Body of pancreas (tissue), 4 donors: ENCODE measurements at regions not wholly inside any gene's neighbourhood (a gene's known extent, or its start where the extent isn't known, plus 50 kb on each side); places are given as distances from the start of the nearest gene placed in this dataset.
"Not testable (repeated sequence)": the region's sequence is repeated elsewhere in the genome, so short reads cannot be mapped to it uniquely, and the experiment has no call there.

Experiments
- ATAC-seq: fragments of 150-250 bp; one replicate; pipeline ENCODE4 v1.9.1; 2016
- DNase-seq, 4 donors: peaks; one replicate each; pipeline ENCODE4 v3.0.0-alpha.2; 2019
- H3K27ac ChIP-seq, 4 donors: fragments of 200-600 bp; sonication (generic); 1 replicate in 3 of 4; 2 replicates in 1 of 4; pipeline versions ENCODE4 v1.5.1 to v1.6.1; 2016 to 2019; ENCODE audit warnings: mild to moderate bottlenecking in 1 of 4, mixed read lengths in 1 of 4, moderate library complexity in 1 of 4
- H3K27me3 ChIP-seq, 2 donors: fragments of 200-600 bp; sonication (generic); one replicate each; pipeline ENCODE4 v1.6.0; 2016; ENCODE audit warnings: mild to moderate bottlenecking in 1 of 2
- H3K36me3 ChIP-seq, 2 donors: fragments of 200-600 bp; sonication (generic); replicated peaks in 1 of 2; 2 replicates each; pipeline ENCODE4 v1.5.1; 2016; ENCODE audit warnings: low read depth in 2 of 2; ENCODE audit not compliant: insufficient read depth in 1 of 2
- H3K4me1 ChIP-seq: fragments of 200-600 bp; sonication (generic); one replicate; pipeline ENCODE4 v1.6.0; 2016
- H3K4me3 ChIP-seq, 2 donors: fragments of 200-600 bp; sonication (generic); 1 replicate in 1 of 2; 2 replicates in 1 of 2; pipeline ENCODE4 v1.5.1; 2016 to 2019
- H3K9me3 ChIP-seq, 3 donors: fragments of 200-600 bp; sonication (generic); 1 replicate in 2 of 3; 2 replicates in 1 of 3; pipeline ENCODE4 v1.5.1; 2016
- CTCF ChIP-seq, 7 experiments: fragments of 450-650 bp in 4 of 7; fragments of 200-600 bp in 3 of 7; sonication (generic) in 3 of 7; IDR thresholded peaks; one replicate each; pipeline ENCODE4 v1.5.1; 2016 to 2019; ENCODE audit warnings: antibody characterized with exemption in 7 of 7
- POLR2A ChIP-seq, 3 donors: fragments of 450-650 bp; IDR thresholded peaks; one replicate each; pipeline ENCODE4 v1.6.1; 2016; ENCODE audit warnings: antibody characterized with exemption in 3 of 3, mild to moderate bottlenecking in 2 of 3
- WGBS, 2 donors: methylation state at CpG; one replicate each; pipeline ENCODE4 v1.1.5; 2017; 5-methylcytosine and 5-hydroxymethylcytosine counted together
- intact Hi-C: fragments of 100-400 bp; cut with DNase I; formaldehyde crosslinking; loops from one replicate; pipeline ENCODE4 v1.15.1; 2023

- no peak overlapping the region for H3K4me3 ChIP-seq
- peaks cover 5% of the 10 kb centered on the region for H3K4me1 ChIP-seq
- ATAC-seq = no peak
- H3K27me3 ChIP-seq = no peaks in the 10 kb centered on the region
- intact Hi-C loops = no loop called here
- H3K36me3 ChIP-seq = no peaks in the 10 kb centered on the region
- TF ChIP-seq CTCF (IDR thresholded peaks at IDR 0.05) (no peak), POLR2A (IDR thresholded peaks at IDR 0.05) (no peak)
- no peak overlapping the region for H3K27ac ChIP-seq
- DNase-seq = no peak
- WGBS, 2 donors = 60 to 72% methylated on average over 10 of the region's 10 CpGs
- no peaks in the 10 kb centered on the region for H3K9me3 ChIP-seq
These were observed 691.7 kb upstream of the SLC35B3 start for GRCh38 chr6:9126878-9127560.

GRCh38 chr6:9126034-9126433 lies 690.7 kb upstream of the SLC35B3 start:
- H3K9me3 ChIP-seq, H3K27me3 ChIP-seq, ATAC-seq, H3K4me1 ChIP-seq, intact Hi-C loops, H3K4me3 ChIP-seq, DNase-seq, H3K27ac ChIP-seq, H3K36me3 ChIP-seq: not testable (repeated sequence)
- 86 to 92% methylated on average over 10 of the region's 10 CpGs for WGBS, 2 donors

GRCh38 chr6:9121549-9121948 lies 686.2 kb upstream of the SLC35B3 start:
- 82 to 93% methylated on average over 3 of the region's 3 CpGs for WGBS, 2 donors
- Histone ChIP-seq H3K36me3 (no peaks in the 10 kb centered on the region), H3K4me1 (no peaks in the 10 kb centered on the region), H3K4me3 (no peak overlapping the region), H3K9me3 (no peaks in the 10 kb centered on the region), H3K27ac (no peak overlapping the region), H3K27me3 (no peaks in the 10 kb centered on the region)
- TF ChIP-seq CTCF (IDR thresholded peaks at IDR 0.05) (no peak), POLR2A (IDR thresholded peaks at IDR 0.05) (no peak)
- intact Hi-C loops = no loop called here
- no peak for ATAC-seq
- DNase-seq = no peak

DNA sequence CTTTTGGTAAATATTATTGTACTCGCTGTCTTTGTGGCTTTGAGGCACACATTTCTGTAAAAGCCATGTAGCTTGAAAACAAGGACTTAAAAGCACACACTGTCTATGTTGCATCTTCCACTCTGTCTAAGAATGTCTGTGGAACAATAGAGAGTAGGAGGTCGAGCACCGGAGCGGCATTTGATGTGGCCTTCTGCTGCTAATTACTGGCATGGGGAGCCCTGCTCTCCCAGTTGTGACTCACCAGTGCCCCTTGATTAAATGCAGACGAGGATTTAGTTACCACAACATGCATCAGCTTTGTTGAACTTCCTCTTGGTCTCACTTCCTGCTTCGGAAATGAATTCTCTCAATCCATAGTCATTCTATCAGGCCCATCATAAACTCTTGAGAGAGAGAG lies 680.7 kb upstream of the SLC35B3 start:
- no peaks in the 10 kb centered on the region for H3K36me3 ChIP-seq
- TF ChIP-seq CTCF (IDR thresholded peaks at IDR 0.05) (no peak), POLR2A (IDR thresholded peaks at IDR 0.05) (no peak)
- no peak for ATAC-seq
- WGBS, 2 donors = 63 to 66% methylated on average over 6 of the region's 6 CpGs
- DNase-seq = no peak
- H3K4me1 ChIP-seq = no peaks in the 10 kb centered on the region
- intact Hi-C loops = no loop called here
- no peak overlapping the region for H3K27ac ChIP-seq
- H3K27me3 ChIP-seq = no peaks in the 10 kb centered on the region
- H3K4me3 ChIP-seq = no peak overlapping the region
- no peaks in the 10 kb centered on the region for H3K9me3 ChIP-seq

- Histone ChIP-seq H3K4me3 (no peak overlapping the region), H3K27ac (no peak overlapping the region), H3K27me3 (no peaks in the 10 kb centered on the region), H3K9me3 (no peaks in the 10 kb centered on the region), H3K4me1 (no peaks in the 10 kb centered on the region), H3K36me3 (no peaks in the 10 kb centered on the region)
- TF ChIP-seq POLR2A (IDR thresholded peaks at IDR 0.05) (no peak), CTCF (IDR thresholded peaks at IDR 0.05) (no peak)
- ATAC-seq = no peak
- WGBS, 2 donors = 58 to 66% methylated on average over 3 of the region's 3 CpGs
- intact Hi-C loops = no loop called here
- no peak for DNase-seq
These were observed 677.2 kb upstream of the SLC35B3 start for GRCh38 chr6:9112544-9112943.
